Pons (tissue), 1 donor: ENCODE measurements at regions not wholly inside any gene's neighbourhood (a gene's known extent, or its start where the extent isn't known, plus 50 kb on each side); places are given as distances from the start of the nearest gene placed in this dataset.

Experiments
- DNase-seq: peaks from one replicate; pipeline ENCODE4 v3.0.0-alpha.2; 2016; ENCODE audit warnings: low spot score

DNA sequence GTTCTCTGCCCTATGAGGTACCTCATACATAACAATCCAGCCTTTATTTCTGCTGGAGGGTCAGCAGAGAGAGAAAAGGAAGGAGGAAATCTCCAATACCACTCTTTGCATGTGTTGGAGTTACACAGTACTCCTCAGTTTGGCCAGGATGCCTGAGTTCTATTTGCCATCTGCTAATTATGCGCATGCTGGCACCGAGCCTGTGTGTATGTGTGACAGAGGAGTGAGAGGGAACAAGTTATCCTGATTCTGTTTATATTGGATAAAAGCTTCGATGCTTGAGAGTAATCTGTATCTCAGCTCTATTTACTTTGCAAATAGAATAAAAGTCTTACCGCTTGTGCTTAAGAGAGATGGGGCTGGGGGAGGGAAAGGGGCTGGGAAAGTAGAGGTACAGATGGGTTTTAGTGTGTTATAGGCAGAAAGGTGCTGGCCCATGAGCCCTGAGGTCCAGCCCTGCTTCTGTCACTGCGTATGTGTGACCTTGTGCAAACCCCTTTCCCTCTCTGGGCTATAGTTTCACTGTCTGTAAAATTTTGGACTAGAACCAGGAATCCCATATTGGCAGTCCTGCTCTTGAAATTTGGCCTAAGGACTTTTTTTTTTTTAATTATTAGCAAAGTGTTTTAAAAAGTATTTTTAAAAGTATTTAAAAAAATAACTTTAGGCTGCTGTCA lies 54.5 kb upstream of the PLXNA2 start:
- DNase-seq: peak; percentile 7

GRCh38 chr1:208300084-208300770 lies 56.0 kb upstream of the PLXNA2 start:
- no peak for DNase-seq

GRCh38 chr1:208302699-208303238 lies 58.6 kb upstream of the PLXNA2 start:
- DNase-seq: no peak

DNA sequence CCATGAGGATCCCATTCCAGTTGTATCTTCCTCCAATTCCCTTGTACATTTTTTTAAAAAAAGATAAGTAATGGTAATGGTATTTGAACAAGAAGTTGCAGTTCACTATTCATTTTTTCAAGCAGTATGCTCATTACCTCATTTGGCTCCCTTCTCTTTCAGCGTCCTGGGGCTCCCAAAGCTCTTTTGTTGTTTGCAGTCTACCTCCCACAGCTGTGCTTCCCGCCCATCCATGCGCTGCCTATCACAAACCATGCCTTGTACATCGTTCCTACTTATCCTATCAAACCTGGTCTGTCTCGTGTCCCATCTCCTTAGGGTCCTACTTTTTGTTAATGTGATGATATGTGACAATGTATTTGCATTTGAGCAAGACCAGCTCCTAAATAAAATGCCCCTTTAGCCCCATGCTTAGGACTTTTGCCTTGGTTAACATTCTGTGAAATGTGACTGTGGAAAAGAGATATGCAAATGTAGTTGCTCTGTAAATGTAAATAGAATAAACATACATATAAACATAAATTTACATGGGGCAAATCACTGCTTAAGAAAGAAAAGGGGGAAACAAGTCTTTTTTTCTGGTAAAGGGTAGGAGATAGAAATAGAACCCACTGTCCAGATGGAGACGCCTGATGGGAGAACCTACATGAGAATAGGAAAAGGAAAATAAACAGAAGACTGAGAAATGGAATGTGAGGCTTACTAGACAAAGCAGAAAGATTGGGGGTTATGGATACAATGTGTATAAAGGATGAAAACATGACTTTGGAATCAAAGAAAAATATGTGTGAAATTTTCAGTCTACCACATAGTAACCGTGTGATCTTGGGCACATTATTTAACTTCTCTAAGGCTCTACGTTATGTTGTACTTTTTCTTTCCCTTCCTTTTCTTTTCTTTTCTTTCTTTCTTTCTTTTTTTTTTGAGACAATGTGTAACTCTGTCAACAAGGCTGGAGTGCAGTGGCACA lies 59.8 kb upstream of the PLXNA2 start:
- DNase-seq: no peak

- no peak for DNase-seq
These were observed 64.0 kb upstream of the PLXNA2 start for GRCh38 chr1:208308221-208308620.

DNA sequence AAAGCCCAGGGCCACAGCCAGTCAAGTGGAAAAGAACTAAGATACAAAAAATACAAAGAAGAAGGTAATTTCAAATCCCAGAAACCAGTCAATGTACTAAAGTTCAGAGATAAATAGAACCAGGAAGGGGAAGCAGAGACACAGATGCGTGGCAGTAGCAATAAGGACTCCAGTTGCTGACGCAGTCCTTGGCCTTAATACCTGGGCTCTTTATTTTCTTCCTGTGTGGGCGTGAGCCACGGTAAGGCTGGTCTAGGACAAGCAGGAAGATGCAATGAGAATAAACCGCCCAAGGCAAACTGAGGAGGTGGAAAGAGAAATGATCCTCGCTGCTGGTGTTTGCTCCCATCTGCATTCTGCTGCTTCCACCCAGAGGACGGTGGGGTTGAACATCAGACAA lies 65.6 kb upstream of the PLXNA2 start:
- DNase-seq: no peak

DNA sequence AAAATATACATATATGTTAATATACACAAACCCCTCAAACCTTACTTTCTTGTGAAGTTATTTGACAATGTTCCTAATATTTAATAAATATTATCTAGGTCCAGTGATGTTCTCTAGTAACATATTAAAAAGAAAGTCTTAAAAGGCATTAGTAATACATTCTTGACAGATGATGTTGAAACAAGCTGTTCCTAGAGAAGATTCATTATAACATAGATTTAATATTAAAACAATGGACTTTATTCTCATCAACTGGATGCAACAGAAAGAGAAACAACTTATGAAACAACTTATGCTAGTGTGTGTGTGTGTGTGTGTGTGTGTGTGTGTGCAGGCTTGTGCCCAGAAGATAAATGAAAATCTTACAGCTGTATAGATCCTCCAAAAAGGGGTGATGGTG lies 68.5 kb upstream of the PLXNA2 start:
- no peak for DNase-seq

- no peak for DNase-seq
These were observed 70.2 kb upstream of the PLXNA2 start for GRCh38 chr1:208314431-208314830.

DNA sequence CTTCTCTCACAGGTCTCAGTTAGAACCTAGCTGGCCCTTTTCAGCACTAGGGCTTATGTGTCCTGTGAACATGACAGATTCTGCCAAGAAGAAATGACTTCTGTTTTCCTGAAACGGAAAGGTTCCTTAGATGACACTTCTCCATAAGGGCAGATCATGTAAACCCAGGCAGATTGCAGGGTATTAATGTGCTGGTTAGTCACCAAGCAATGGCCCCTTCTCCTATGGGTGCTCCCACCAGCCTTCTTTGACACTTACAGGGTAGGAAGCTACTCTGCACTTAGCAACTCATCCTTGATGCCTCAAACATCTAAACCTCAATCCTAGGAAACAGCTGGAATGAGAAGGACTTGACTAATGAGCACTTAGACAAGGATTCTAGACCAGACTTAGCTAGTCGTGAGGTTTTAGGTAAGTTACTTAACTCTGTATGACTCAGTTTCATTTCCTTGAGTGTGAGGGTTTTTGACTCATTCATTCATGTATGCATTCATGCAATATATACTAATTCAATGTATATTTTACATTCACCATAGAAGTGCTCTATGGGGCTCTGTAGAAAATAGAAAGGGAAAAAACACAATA lies 74.1 kb upstream of the PLXNA2 start:
- no peak for DNase-seq

DNA sequence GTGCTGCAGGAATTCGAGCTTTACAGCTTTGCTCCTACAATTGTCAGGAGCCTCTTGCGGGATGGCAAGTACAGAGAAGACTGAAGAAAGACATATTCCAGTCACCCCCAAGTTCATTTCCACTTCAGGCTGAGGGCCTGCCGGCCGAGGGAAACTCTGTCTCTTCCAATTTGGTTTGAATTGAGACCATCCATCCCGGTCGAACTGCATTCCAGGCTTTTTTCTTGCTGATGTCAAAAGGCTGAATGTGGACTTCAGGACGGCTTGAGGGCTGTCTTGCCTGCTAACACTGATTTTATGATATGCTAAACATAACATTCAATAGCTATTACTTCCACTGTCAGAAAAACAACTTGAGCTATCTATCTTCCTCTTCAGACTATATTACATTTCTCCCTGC lies 79.8 kb upstream of the PLXNA2 start:
- DNase-seq: no peak

GRCh38 chr1:208326033-208326432 lies 81.8 kb upstream of the PLXNA2 start:
- DNase-seq: no peak

DNA sequence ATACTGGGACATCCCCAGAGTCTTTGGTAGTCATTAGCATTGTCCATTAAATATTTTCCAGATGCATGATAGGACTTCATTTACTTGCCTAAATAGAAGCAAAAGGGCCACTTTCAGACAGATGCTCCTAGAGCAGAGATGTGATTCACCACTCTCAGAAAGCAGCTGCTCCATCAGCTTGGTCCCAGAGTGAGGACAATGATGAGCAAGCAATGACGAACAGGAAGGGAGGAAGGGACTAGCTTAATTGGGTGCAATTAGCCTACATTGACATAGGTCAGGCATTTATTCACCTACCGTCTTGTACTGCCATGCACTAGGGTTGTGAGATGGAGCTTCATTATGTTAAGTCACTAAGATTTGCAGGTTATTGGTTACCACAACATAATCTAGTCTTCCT lies 85.1 kb upstream of the PLXNA2 start:
- no peak for DNase-seq

DNA sequence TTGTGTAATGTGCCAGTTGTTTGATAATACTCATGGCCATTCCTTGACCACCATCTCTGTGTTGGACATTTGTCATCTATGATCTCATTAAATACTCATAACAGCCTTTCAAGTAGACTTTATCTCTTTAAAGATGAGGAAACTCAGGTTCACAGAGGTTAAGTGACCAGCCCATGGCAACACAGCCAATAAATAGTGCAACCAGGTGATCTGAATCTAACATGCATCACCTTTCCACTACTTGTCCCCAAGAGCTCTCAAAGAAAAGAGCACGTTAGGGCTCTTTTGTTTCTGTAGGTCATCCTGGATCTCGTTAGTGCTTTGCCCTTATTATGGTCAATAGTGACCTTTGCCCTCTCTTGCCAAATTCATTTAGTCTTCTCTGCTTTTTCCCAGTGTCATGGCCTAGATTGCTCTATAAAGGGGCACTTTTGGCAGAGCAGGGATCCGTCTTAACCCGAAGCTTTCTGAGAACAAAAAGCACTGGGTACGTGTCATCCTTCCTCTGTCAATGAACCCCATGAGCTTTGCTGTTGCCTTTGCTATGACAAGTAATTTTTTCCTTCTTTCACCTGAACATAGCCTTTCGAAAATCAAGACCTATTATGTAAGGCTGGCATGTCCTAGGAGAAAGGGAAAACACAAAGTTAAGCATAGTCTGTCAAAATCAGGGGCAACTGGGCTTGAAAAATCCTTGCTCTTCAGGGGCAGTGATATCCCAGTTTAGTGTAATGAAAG lies 88.0 kb upstream of the PLXNA2 start:
- DNase-seq: no peak

- DNase-seq: no peak
These were observed 88.6 kb upstream of the PLXNA2 start for GRCh38 chr1:208332774-208333126.

DNA sequence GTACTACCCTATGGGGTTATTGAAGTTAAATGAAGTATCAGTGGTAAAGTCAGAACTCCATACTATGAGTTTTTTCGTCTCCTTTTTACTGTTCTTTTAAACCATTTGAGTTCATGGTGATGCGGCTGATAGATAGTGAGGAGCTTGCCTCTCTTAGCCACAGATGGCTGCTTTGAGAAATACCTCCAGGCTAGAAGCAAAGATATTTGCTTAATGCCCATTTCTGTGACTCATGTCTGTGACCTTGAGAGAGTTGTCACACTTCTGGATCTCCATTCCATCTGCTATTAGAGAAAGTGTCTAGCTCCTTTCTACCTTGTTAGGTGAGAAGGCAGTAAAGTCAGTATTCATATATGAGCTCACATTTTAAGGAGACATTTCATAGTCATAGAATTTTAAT lies 89.5 kb upstream of the PLXNA2 start:
- DNase-seq: no peak

DNA sequence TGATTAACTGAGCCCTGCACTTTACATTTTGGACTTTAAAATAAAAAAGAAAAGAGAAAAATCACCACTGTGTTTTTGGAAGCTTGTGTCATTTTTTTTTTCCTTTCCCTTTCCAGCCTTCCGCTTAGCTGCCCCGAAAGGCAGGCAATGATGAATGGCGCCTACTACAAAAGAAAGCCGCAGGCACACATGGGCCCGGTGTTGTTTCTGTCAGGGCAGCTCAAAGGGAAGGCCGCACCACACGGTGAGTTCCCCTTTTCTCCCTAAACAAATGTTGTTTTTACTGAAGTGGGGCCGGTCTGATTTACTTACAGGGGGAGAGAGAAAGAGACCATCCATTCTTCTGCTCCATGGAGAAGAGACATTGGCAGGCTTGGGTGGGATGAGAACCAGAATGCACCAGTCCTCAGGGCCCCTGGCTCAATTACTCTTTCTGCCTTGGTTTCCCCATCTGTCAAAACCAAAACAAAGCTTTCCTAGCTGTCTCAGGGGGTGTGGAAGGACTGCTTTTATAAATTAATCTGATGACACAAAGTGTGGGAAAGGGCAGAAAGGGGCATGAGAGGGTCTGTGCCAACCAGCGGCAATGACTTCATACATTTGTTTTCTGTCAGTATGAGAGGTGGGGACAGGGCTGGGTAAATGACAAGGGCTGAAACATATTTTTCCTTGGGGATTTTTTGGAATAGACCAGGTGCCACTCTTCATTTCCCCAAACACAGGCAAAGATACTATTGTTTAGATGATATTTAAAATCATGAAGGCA lies 91.4 kb upstream of the PLXNA2 start:
- no peak for DNase-seq

DNA sequence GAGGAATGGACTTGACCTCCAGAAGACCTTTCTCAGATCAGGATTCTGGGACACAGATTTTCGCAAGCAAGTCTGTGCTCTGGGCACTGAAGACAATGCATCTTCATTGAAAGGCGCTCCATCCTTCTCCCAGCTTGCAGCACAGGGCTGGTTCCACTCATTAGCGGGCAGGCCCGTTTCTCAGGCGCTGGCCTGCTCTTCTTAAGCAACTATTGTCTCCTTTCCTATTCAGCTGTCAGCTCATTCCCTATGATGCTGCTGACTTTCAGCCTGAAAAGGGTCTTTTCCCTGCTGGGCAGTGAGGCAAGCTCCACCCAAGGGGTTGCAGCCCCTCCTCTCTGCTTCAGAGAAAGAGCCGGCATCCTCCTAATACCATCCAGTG lies 91.9 kb upstream of the PLXNA2 start:
- DNase-seq: no peak

- no peak for DNase-seq
These were observed 95.7 kb upstream of the PLXNA2 start for GRCh38 chr1:208339911-208340310.

DNA sequence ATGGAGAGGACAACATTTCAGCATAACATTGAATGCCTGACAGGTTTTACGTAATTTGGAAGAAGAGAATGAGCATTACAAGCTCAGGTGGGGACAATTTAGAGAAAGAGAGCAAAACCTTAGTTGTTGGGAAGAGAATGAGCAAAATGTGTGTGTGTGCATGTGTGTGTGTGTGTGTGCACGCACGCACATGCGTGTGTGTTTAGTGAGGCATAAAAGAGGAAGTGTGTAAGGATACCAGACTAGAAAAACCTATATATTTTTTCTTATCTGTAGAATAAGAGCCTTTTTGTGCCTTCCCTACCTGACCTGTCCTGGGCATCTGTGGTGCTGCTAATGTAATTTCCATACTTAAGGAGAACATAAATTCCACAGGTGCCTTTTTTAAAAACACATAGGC lies 99.0 kb upstream of the PLXNA2 start:
- no peak for DNase-seq

GRCh38 chr1:208344202-208344857 lies 100.1 kb upstream of the PLXNA2 start:
- DNase-seq: no peak
